NK-92 treated with Interleukin-12 subunit alpha and Interleukin-12 subunit beta, amount 100 ng/mL, for 24 hours (cell line): ENCODE measurements at regions not wholly inside any gene's neighbourhood (a gene's known extent, or its start where the extent isn't known, plus 50 kb on each side); places are given as distances from the start of the nearest gene placed in this dataset.

Experiments used
- DNase-seq: peaks from one replicate; lab custom pipeline; 2025; lab: John Stamatoyannopoulos, UW

- DNase-seq: no peak
These were observed 127.4 kb upstream of the TRIM2 start for GRCh38 chr4:153076861-153077260.

GRCh38 chr4:153079857-153080391, 124.3 kb upstream of the TRIM2 start:
- no peak for DNase-seq

DNA sequence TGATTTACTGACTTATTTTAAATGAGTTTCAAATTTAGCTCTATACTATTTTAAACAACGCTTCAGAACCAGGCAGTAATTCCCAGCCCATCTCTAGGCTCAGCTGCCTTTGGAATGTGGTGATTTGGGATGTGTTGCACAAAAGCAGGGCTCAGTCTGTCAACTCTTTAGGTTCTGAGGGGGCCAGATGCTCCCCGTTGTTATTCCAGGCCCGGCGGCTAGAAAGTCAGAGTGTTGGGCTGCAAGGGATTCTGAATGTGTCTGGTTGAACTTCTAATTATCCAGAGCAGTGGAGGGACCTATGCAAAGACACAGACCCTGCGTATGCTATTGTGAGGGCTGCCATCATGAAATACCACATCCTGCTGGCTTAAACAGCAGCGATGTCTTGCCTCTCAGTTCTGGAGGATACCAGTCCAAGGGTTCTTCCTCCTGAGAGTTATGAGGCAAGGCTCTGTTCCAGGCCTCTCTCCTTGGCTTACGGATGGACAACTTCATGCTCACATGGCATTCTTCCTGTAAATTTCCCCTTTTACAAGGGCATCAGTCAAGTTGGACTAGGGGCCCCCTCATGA, 123.2 kb upstream of the TRIM2 start:
- DNase-seq: no peak

GRCh38 chr4:153081693-153082092, 122.5 kb upstream of the TRIM2 start:
- DNase-seq: no peak

- DNase-seq: no peak
These were observed 121.6 kb upstream of the TRIM2 start for GRCh38 chr4:153082322-153083301.

DNA sequence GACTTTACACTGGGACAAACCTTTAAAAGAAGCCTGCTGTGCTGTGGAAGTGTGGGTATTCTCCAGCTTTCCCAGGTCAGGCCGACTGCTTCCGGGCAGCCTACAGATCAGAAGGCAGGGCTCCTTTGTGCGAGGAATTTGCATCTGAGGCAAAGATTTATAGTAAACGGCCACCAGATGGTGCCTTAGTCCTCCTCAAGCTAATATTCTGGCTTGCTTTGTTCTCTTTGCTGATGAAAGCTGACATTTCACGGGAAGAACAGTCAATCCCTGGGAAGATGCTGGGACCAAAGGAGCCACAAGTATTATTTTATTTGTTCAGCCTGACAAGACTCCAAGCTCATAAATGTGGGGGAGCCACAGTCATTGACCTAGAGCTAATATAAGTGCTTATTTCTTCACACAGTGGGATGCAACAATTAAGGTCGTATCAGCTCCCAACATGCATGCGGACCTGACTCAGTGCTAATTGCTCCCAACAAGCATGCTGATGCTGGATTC, 120.7 kb upstream of the TRIM2 start:
- peak; percentile 22 for DNase-seq

DNA sequence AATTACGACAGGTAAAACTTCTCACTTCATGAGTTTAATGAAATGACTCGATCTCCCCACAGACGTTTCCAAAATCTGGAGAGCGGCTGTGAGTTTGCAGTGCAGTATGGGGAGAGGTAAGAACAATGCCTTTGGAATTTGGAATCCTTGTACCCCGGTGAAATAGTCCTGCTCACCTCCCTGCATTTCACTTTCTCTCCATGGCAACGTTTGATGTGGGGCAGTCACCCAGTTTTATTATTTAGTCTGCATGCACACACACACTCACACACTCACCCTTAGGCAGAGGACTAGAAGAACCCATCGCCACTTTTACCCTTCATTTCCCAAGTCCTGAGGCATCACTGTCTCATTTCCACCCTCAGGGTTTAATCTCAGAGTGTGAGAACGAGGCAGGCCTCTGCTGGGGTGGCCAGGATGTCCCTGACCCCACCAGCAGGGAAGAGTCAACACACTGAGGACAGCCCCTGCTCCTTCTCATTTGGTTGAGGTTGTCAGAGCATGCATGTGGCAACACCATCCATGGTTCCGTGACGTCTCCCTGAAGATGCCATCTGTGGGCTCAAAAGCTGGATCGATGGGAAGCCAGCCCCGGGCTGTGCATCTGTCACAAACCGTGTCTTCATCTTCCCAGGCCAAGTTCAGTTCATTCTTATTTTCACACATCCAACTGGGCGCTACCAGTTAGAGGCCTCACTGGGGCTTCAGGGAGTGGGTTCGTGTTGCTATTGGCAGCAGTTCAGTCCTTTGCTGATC, 119.8 kb upstream of the TRIM2 start:
- no peak for DNase-seq

GRCh38 chr4:153084980-153085630, 119.1 kb upstream of the TRIM2 start:
- peak; percentile 52 for DNase-seq

DNA sequence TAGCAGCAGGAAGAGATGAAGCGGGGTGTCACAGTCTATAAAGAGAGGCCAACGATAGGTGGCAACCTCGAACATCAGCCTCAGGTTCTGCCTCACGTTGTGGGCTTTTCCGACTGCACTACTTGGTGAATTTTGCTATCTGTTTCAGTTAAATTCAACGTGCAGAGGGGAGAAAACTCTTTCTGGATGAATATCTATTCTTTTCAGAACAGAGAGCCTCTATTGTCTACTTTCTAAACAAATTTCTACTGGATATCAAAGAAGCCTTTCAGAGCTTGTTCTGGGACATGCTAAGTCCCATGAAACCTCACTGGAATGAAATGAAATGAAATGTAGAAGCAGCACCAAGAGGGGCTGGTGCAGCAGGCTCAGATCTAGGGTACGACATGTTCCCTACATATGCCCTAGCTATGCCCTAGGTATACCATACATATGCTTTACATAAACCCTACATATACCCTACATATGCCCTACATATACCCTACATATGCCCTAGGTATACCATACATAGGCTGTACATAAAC, 116.5 kb upstream of the TRIM2 start:
- no peak for DNase-seq

- DNase-seq: no peak
These were observed 114.5 kb upstream of the TRIM2 start for GRCh38 chr4:153089742-153090141.

GRCh38 chr4:153090181-153090580, 114.1 kb upstream of the TRIM2 start:
- no peak for DNase-seq

- no peak for DNase-seq
These were observed 113.4 kb upstream of the TRIM2 start for GRCh38 chr4:153090670-153091385.

GRCh38 chr4:153093396-153093795, 110.8 kb upstream of the TRIM2 start:
- DNase-seq: no peak

- DNase-seq: no peak
These were observed 110.4 kb upstream of the TRIM2 start for GRCh38 chr4:153093802-153094201.

GRCh38 chr4:153094435-153094834, 109.8 kb upstream of the TRIM2 start:
- no peak for DNase-seq

GRCh38 chr4:153095448-153096204, 108.6 kb upstream of the TRIM2 start:
- no peak for DNase-seq

DNA sequence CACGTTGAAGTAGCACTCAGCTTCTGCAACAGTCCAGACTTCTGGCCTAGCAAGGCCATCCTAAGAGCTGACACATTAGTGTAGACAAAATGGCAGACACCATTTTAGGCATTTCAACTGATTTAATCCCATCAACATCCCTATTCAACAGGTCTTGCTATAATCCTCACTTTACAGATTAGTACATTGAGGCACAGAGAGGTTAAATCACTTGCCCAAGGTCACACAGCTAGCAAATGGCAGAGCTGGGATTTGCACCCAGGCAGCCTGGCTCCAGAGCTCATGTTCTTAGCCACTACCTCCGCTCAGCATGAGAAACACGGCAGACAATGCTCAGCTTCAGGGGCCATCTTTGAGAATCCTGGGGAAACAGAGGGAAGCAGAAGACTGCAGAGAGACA, 107.9 kb upstream of the TRIM2 start:
- DNase-seq: no peak

- DNase-seq: no peak
These were observed 105.8 kb upstream of the TRIM2 start for GRCh38 chr4:153098427-153098826.

GRCh38 chr4:153099391-153100140, 104.7 kb upstream of the TRIM2 start:
- no peak for DNase-seq
